DND-41 (cell line): ENCODE measurements at regions not wholly inside any gene's neighbourhood (a gene's known extent, or its start where the extent isn't known, plus 50 kb on each side); places are given as distances from the start of the nearest gene placed in this dataset.

Experiments
- EZH2 ChIP-seq: IDR thresholded peaks from 3 replicates; pipeline ENCODE4 v1.6.1; 2012; ENCODE audit warnings: borderline replicate concordance, low read depth, mild to moderate bottlenecking, moderate library complexity, low read length, inconsistent platforms; ENCODE audit not compliant: severe bottlenecking
- TF ChIP-seq, protein P1 (sequence below): IDR thresholded peaks from 2 replicates; pipeline ENCODE4 v1.5.1; 2012; ENCODE audit warnings: borderline replicate concordance, low read length, moderate library complexity, mild to moderate bottlenecking; ENCODE audit not compliant: poor library complexity, severe bottlenecking; ENCODE audit errors: extremely low read depth

DNA sequence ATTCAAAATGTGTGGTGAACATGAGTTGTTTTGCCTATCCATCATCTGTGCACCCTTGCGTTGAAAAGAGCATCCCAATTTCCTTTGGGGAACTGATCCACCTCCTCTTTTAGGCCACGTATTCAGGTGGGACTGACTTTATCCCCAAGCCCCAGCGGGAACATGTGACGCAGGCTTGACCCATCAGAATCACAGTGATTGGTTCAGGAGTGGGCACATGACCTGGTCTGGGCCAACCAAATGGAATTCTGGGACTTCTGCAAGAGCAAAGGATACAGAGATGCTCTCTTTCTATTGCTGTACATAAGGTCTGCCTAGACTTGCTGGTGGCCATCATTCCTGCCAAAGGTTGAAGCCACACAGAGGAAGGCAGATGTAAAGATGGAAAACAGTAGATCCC, 158.9 kb downstream of the IRX5 start:
- TF ChIP-seq, protein P1, sequence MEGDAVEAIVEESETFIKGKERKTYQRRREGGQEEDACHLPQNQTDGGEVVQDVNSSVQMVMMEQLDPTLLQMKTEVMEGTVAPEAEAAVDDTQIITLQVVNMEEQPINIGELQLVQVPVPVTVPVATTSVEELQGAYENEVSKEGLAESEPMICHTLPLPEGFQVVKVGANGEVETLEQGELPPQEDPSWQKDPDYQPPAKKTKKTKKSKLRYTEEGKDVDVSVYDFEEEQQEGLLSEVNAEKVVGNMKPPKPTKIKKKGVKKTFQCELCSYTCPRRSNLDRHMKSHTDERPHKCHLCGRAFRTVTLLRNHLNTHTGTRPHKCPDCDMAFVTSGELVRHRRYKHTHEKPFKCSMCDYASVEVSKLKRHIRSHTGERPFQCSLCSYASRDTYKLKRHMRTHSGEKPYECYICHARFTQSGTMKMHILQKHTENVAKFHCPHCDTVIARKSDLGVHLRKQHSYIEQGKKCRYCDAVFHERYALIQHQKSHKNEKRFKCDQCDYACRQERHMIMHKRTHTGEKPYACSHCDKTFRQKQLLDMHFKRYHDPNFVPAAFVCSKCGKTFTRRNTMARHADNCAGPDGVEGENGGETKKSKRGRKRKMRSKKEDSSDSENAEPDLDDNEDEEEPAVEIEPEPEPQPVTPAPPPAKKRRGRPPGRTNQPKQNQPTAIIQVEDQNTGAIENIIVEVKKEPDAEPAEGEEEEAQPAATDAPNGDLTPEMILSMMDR, result no peak
- no peak for TF ChIP-seq EZH2
